H1 (cell line): ENCODE measurements at regions not wholly inside any gene's neighbourhood (a gene's known extent, or its start where the extent isn't known, plus 50 kb on each side); places are given as distances from the start of the nearest gene placed in this dataset.

ENCODE experiments used
- SP2 ChIP-seq: IDR thresholded peaks from 2 replicates; pipeline ENCODE4 v1.6.1; 2012; ENCODE audit warnings: mild to moderate bottlenecking, low read length, inconsistent platforms
- TCF12 ChIP-seq: IDR thresholded peaks from 2 replicates; pipeline ENCODE4 v1.6.1; 2011; ENCODE audit warnings: low read depth, mild to moderate bottlenecking, low read length

DNA sequence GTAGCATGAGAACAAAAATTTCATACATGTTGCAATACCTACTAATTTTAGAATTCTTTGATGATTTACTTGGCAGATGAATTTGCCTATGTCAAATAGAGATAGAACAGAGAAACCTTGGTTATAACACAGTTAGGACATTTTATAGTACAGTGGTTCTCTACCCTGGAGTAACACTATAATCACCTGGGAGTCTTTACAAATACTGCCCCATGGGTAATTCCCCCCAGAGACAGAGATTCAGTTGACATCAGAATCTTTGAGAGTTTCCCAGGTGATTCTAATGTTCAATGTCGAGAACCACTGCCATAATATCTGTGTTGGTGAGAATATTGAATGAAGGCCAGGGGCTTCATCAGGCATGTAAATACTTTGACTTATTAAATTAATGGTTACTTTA is 401.3 kb upstream of the NDST4 start (continued):
- TF ChIP-seq TCF12 (no peak), SP2 (no peak)
